Prostate gland (tissue), 2 donors: ENCODE measurements at regions not wholly inside any gene's neighbourhood (a gene's known extent, or its start where the extent isn't known, plus 50 kb on each side); places are given as distances from the start of the nearest gene placed in this dataset.

Source experiments
- POLR2A ChIP-seq: fragments of 450-650 bp; IDR thresholded peaks from one replicate; pipeline ENCODE4 v1.6.1; 2016; ENCODE audit warnings: antibody characterized with exemption, mild to moderate bottlenecking
- POLR2AphosphoS5 ChIP-seq: sonication (generic); formaldehyde crosslinking; IDR thresholded peaks from one replicate; pipeline ENCODE4 v1.6.1; 2017; ENCODE audit warnings: antibody characterized with exemption
- TF ChIP-seq, protein P1 (sequence below), 4 experiments: fragments of 200-600 bp in 2 of 4; fragments of 450-650 bp in 2 of 4; sonication (generic) in 2 of 4; IDR thresholded peaks; 1 replicate in 3 of 4; 2 replicates in 1 of 4; pipeline ENCODE4 v1.5.1; 2016 to 2019; ENCODE audit warnings: antibody characterized with exemption in 4 of 4, mild to moderate bottlenecking in 2 of 4, moderate library complexity in 2 of 4

GRCh38 chr9:79813258-79813638 lies 241.5 kb downstream of the TLE4 start:
- TF ChIP-seq, protein P1, sequence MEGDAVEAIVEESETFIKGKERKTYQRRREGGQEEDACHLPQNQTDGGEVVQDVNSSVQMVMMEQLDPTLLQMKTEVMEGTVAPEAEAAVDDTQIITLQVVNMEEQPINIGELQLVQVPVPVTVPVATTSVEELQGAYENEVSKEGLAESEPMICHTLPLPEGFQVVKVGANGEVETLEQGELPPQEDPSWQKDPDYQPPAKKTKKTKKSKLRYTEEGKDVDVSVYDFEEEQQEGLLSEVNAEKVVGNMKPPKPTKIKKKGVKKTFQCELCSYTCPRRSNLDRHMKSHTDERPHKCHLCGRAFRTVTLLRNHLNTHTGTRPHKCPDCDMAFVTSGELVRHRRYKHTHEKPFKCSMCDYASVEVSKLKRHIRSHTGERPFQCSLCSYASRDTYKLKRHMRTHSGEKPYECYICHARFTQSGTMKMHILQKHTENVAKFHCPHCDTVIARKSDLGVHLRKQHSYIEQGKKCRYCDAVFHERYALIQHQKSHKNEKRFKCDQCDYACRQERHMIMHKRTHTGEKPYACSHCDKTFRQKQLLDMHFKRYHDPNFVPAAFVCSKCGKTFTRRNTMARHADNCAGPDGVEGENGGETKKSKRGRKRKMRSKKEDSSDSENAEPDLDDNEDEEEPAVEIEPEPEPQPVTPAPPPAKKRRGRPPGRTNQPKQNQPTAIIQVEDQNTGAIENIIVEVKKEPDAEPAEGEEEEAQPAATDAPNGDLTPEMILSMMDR (IDR thresholded peaks at IDR 0.05) = no peak
- no peak for TF ChIP-seq POLR2A
- no peak for TF ChIP-seq POLR2AphosphoS5
